DOHH2 (cell line): ENCODE measurements at regions not wholly inside any gene's neighbourhood (a gene's known extent, or its start where the extent isn't known, plus 50 kb on each side); places are given as distances from the start of the nearest gene placed in this dataset.

Experiments used
- EZH2phosphoT487 ChIP-seq: fragments of 200-600 bp; sonication (generic); IDR thresholded peaks from 2 replicates; pipeline ENCODE4 v1.6.1; 2017; ENCODE audit warnings: borderline replicate concordance, mild to moderate bottlenecking, antibody characterized with exemption, low read length, moderate library complexity, mixed read lengths
- TF ChIP-seq, protein P1 (sequence below): fragments of 200-600 bp; sonication (generic); IDR thresholded peaks from one replicate; pipeline ENCODE4 v1.5.1; 2014; ENCODE audit warnings: antibody characterized with exemption, mild to moderate bottlenecking, low read depth, low read length; ENCODE audit not compliant: poor library complexity, severe bottlenecking

- TF ChIP-seq, protein P1, sequence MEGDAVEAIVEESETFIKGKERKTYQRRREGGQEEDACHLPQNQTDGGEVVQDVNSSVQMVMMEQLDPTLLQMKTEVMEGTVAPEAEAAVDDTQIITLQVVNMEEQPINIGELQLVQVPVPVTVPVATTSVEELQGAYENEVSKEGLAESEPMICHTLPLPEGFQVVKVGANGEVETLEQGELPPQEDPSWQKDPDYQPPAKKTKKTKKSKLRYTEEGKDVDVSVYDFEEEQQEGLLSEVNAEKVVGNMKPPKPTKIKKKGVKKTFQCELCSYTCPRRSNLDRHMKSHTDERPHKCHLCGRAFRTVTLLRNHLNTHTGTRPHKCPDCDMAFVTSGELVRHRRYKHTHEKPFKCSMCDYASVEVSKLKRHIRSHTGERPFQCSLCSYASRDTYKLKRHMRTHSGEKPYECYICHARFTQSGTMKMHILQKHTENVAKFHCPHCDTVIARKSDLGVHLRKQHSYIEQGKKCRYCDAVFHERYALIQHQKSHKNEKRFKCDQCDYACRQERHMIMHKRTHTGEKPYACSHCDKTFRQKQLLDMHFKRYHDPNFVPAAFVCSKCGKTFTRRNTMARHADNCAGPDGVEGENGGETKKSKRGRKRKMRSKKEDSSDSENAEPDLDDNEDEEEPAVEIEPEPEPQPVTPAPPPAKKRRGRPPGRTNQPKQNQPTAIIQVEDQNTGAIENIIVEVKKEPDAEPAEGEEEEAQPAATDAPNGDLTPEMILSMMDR, result no peak
- no peak for TF ChIP-seq EZH2phosphoT487
Observed at GRCh38 chr10:70952401-70952800, 64.0 kb upstream of the PCBD1 start.
